Right lobe of liver (tissue), 4 donors: ENCODE measurements at regions not wholly inside any gene's neighbourhood (a gene's known extent, or its start where the extent isn't known, plus 50 kb on each side); places are given as distances from the start of the nearest gene placed in this dataset.

Experiments
- CTCF ChIP-seq, 4 donors: fragments of 200-600 bp in 3 of 4; fragments of 450-650 bp in 1 of 4; IDR thresholded peaks; one replicate each; pipeline versions ENCODE4 v1.5.1 to v1.8.0; 2016 to 2022; ENCODE audit warnings: antibody characterized with exemption in 4 of 4, mild to moderate bottlenecking in 2 of 4
- POLR2A ChIP-seq: fragments of 450-650 bp; IDR thresholded peaks from one replicate; pipeline ENCODE4 v1.6.1; 2017; ENCODE audit warnings: antibody characterized with exemption, mild to moderate bottlenecking
- donor health status: DM: no; HTN: no; CAD: no.
- donor health status: DM: no; HTN: no; CAD: no.
- donor health status: DM: no; HTN: yes; CAD: no.

GRCh38 chr4:146040623-146041022 is 102.0 kb upstream of the ZNF827 start:
- TF ChIP-seq CTCF (IDR thresholded peaks at IDR 0.05) (no peak), POLR2A (no peak)
